HG02943 (cell line): ENCODE measurements at regions not wholly inside any gene's neighbourhood (a gene's known extent, or its start where the extent isn't known, plus 50 kb on each side); places are given as distances from the start of the nearest gene placed in this dataset.
"Not testable (repeated sequence)": the region's sequence is repeated elsewhere in the genome, so short reads cannot be mapped to it uniquely, and the experiment has no call there.

Source experiments
- ATAC-seq: cut with Tn5 transposase; IDR thresholded peaks from one replicate; pipeline ENCODE4 v1.9.1; 2021; ENCODE audit warnings: mild to moderate bottlenecking, low read depth, moderate library complexity; ENCODE audit not compliant: unreplicated experiment

DNA sequence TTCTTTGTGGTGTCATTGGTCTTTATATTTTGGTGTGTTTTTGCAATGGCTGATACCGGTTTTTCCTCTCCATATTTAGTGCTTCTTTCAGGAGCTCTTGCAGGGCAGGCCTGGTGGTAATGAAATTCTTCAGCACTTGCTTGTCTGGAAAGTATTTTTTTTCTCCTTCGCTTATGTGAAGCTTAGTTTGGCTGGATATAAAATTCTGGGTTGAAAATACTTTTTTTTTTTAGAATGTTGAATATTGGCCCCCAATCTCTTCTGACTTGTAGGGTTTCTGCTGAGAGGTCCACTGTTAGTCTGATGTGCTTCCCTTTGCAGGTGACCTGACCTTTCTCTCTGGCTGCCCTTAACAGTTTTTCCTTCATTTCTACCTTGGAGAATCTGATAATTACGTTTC, 82.7 kb downstream of the XCL2 start:
- not testable (repeated sequence) for ATAC-seq

DNA sequence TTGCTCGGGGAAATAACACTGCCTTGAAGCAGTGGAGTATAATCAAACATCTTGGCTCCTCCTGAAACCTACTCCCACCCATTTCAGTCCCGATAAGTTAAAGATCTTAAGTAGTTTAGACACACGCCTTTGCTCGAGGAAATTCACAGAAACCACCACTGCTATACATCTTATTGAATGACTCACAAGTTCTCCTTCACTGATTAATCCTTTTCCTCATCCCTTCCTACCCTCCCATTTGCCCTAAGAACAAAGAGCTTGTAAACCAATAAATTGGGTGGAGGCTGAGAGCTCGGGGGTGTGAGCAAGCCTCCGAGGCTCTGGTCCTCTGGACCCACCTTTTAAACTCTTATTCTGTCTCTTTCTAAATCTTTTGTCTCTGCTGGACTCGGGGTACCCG, 86.5 kb downstream of the XCL2 start:
- ATAC-seq = not testable (repeated sequence)

DNA sequence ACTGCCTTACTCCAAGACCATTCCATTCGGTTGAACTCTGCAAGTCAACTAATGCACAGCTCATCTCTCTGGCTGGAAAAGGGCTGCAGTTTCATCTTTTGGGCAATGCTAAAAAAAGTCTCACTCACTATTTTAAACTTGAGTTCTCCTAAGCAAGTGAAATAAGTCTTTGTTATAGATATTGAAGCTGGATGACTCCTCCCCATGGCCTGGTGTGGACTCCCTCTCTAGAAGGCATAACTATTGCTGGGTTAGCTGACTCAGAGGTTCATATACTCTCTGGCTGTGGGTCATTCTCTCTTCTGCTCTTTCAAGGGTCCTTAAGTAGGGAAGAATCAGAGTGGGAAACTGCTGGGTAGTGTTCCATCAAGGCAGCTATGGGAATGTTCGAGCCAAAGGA, 88.0 kb downstream of the XCL2 start:
- no peak for ATAC-seq

DNA sequence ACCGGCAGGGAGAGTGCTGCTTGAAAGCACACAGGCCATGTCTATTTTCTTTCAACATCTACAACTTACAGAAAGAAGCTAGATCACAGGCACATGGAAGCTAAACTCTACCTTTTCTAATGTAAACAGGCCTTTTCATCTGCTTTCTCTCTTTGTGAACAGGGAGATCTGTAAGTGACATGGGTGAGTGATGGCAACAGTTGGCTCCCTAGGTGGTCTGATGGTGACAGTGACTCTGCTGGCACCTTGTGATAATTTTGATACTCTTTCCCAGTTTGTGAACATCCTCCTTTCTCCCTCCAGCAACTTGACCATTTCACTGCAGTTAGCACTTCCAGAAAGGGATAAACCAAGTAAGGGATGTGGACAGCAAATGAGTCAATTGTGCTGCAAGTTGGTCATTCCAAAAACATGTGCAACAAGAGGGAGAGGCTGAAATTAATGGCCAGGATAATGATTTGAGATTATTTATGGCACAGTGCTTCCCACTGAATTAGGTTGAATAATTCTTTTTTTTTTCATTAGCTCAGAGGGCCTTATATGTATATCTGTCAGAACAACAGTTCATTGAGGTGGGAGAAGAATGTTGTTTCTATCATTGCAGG, 89.5 kb downstream of the XCL2 start:
- ATAC-seq = no peak

DNA sequence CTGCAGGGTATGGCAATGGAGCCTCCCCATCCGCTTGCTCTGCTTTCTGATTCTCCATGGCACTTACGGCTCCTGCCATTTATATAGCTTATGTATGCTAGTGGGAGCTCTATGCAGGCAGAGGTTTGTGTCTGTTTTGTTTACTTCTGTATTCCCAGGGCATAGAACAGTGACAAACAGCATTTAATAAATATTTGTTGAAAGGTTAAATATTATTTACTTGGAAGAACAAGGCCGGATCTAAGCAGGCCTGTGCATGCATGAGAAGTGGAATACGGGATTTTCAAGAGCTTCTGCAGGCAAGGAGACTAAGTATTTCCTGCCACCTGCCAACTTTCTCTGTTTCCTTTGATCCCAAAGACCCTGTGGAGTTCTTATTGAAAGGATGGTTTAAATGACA, 90.7 kb downstream of the XCL2 start:
- ATAC-seq = no peak

DNA sequence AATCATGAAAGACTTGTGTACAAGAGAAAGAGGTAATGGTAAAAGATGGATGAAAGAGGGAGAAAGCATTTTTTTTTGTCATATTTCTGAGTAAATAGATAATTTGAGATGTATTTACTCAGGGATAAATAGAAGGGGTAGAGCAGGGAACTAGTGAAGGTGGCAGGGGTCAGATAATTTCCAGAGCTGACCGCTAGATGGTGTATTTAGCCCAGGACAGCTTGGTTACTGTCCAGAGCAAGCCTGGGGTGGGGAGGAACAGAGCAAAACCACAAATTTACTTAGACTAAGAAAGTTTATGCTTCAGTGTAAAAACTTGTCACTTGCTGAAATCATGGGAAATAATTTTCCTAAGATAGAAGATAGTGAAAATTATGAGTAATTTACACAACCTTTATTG, 91.5 kb downstream of the XCL2 start:
- ATAC-seq = no peak

DNA sequence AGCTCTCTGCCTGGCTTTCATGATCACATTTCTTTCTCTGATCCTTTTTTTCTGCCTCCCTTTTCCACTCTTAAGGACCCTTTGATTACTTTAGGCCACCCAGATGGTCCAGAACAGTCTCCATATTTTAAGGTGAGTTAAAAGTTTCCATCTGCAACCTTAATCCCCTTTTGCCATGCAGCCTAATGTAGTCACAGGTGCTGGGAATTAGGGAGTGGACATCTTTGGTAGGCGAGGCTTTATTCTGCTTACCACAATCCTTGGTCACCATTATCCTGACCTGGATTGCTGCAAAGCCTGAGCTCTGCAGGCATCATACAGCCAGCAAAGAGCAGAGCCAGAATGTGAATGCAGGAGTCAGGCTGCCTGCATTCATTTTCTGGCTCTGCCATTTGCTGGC, 95.9 kb downstream of the XCL2 start:
- no peak for ATAC-seq

DNA sequence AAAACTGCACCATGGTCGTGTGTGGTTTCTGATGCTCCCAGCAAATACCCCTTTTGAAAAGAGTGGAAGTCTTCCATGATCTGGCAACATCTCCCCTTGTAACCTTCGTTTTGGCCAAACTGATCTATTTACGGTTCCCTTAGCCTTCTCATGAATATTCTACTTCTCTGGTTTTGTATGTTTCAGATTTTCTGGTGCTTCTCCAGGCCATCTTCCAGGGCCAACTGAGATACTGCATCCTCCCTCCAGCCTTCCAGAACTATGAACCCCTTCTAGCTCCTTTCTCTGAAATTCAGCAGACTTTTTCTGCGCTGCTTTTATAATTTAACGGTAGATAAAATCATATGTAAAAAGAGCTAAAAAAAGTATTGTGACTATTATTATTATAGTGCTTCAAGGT, 97.7 kb downstream of the XCL2 start:
- ATAC-seq = no peak

DNA sequence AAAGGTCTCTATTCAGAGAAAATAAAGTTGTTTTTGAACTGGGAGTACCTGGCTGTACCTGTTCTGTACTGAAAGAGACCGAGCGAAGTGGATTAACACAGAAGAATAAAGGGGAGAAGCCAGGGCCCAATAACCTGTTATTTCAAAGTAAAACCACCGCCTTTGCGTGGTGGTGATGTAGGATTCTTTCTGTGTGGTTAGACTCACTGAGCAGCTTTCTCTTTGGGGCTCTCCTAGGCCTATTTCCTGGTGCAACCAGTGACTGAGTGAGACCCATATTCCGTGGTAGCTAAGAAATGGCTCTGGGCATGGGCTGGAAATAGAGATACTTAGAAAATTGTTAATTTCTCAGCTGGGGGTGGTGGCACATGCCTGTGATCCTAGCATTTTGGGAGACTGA, 99.9 kb downstream of the XCL2 start:
- no peak for ATAC-seq

DNA sequence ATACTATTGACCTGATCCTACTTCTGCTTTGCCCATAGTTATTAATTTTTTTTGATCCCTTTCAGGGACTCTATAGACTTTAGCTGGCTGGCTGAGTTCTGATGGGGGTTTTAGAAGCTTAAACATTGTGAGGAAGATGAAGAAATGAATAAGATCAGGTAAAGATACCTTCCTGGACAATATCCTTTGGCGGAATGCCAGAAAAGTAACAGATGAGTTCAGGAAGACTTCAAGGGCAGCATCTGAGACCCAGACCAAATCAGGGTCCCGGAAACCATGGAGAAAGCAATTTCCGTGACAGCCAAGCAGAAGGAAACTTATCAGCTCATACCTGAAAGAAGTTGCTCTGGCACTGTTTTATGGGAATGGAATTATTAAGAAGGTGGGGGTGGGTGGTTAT, 100.4 kb downstream of the XCL2 start:
- ATAC-seq = no peak

DNA sequence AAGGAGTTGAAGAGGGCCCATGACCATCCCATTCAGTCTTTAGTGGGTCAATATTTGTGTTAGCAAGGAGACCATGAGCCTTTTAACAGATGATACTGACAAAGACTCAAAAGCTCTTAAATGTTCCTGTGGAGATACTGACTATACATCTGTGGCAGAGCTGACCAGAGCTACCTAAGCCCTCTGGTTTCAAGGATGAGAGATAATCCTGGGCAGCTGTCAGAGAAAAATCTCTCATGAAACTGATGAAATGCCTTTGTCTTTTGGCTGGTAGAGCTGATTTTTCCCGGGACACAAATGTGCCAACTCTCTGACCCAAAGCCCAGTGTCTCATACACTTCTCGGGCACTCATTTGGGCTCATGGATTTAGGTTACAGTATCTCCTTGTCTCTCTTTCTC, 100.9 kb downstream of the XCL2 start:
- ATAC-seq = no peak

DNA sequence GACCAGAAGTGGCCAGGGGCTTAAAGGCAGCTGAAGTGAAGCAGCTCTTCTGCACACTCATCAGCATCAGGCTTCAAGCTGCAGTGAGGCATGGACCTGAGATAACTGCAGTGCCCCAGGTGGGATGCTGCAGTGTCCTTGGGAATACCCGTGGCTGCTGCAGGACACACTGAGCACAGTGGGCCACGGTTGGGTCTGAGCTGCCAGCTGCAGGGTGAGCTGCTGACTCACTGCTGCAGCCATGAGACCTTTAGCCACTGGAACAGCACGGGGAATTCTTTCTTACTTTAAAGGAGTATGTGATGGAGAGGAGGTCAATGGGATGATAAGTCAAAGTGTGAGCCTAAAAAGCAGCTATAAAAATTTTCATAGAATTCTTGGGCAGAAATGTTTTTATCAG, 102.1 kb downstream of the XCL2 start:
- ATAC-seq = no peak

DNA sequence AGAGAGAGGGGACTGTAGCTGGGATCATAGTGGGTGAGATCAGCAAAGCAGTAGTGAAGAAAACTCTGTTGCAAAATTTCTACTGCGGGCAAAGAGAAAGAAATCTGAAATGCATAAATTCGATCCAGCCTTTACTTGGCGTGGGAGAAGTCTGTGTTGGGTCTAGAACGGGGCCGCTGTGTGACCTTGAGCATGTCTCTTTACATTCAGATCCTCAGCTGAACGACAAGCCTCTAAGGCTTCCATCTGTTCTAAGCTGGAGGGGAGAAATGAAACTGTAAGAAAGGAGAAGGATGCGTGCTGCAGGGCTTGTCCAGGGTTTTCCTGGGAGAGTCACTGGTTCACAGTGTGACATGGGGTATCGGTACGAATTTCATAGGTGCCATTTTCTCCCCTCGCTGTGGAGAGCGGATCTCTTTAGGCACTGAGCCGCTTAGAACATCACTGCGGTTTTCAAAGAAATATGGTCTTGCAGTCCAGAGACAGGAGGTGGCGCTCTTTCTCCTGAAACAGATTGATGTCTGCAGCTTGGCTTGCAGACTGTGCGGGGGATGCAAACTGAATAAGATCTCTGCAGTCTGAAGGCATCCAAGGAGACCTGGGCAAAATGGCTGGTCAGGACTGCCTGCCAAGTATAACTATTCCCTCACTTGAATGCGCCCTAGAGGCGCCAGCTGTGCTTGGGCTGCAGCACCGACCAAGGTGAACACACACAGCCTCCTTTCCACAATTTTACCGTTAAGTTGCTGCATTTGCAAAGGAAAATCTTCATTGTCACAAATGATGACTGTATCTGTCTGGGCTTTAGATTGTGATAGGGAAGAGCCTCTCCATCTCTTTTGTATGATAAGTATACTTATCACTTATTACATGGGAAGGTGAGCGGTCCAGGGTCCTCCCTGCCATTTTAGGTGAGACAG, 104.1 kb downstream of the XCL2 start:
- ATAC-seq = peak; percentile 74

DNA sequence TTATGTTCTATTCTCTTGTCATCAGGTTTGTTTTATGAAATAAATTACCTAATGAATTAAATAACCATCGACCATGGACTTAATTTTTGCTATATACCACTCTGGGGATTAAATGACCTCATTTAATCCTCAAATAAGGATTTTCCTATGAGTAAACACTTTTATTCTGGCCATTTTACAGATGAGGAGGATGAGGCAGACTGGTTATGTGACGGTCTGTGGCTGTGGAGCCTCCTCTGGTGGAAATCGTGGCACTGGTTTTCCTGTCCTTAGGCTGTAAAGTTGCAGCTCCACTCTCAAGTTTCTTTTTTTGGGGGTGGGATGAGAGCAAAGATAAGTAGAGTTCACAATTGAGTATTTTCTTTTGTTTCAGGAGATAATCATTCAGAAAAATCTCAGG, 105.2 kb downstream of the XCL2 start:
- no peak for ATAC-seq

DNA sequence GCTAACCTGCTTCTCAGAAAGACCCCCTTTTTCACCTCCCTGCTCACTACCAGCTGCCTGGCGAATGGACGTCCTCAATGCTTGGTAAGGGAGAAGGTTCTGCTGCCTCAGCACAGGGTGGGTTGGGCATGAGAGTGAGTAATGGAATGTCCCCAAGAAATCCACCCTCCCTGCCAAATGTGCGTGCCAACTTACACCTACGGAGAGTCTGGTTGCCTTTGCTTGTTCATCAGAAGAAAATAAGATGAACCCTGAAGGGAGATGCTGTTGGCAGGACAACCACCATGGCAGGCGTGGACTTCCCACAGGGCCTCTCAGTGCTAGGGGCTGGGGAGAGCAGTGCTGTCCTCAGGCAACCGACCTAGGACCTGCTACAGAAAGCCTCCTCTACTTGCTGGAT, 106.0 kb downstream of the XCL2 start:
- no peak for ATAC-seq

DNA sequence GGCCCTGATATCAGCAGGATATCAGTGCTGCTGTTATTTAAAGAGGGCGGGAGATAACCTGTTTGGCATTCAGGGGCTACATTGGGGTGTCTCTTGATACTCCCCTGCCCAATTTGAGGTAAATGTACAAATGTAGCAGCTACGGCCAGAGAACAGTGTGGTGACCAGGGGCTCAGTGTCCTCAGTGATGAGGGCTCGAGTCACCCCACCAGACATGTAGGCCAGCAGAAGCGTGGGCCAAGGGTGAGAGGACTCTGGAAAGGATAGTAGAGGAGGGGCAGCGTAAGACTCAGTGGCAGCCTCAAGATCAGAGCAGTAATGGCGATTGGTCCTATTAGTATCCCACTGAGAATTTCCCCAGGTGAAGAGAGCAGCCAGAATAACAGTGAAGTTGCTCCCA, 108.4 kb downstream of the XCL2 start:
- ATAC-seq = no peak

DNA sequence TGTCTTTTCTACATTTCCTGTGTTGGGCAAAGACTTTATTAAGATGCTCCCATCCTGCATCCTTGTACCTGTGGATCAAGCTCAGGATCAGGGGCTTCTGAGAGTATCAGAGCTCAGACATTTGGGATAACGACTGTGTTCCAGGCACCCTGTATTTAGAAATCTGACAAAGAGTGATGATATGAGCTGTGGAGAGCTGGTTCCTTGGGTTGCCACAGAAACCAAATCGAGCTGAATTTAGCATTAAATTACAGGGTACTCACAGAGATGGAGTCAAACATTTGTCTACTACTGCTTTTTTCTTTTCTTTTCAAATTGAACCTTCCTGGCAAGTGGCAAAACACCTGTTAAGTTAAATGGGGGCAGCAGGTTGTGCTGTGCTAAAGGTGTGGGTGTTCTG, 110.6 kb downstream of the XCL2 start:
- ATAC-seq = no peak

DNA sequence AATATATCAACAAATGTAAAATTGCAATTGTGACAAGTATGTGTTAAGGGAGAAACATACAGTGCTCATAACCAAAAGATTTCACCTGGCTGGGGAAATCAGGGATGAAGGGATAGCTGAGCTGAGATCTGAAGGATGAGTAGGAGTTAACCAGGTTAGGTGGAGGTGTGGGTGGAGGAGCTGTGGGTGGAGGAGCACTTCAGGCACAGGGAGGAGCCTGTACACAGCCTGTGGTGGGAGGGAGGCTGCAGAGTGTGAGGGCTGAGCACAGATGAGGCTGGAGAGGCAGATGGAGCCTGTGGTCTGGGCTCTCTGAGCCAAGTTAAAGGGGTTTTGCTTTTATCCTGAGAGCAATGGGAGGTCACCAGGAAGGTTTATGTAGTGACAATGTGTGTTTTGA, 111.9 kb downstream of the XCL2 start:
- no peak for ATAC-seq

DNA sequence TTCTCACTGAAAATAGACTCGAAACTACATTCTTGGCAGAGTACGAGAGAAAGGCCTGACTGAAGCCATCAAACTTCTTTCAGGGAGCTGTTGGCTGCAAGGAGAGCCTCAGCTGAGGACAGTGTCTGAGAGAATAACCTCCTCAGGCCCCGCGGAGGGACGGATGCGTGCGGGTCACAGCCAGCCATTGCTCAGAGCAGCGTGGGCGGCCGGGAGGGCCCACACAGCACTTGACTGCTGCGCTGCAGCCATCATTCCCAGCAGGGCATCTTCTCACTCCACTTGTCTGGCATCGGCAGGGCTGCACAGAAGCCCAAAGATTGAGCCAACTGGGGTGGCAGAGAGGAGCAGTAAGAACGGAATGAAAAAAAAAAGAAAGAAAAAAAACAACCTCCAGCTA, 113.5 kb downstream of the XCL2 start:
- no peak for ATAC-seq

DNA sequence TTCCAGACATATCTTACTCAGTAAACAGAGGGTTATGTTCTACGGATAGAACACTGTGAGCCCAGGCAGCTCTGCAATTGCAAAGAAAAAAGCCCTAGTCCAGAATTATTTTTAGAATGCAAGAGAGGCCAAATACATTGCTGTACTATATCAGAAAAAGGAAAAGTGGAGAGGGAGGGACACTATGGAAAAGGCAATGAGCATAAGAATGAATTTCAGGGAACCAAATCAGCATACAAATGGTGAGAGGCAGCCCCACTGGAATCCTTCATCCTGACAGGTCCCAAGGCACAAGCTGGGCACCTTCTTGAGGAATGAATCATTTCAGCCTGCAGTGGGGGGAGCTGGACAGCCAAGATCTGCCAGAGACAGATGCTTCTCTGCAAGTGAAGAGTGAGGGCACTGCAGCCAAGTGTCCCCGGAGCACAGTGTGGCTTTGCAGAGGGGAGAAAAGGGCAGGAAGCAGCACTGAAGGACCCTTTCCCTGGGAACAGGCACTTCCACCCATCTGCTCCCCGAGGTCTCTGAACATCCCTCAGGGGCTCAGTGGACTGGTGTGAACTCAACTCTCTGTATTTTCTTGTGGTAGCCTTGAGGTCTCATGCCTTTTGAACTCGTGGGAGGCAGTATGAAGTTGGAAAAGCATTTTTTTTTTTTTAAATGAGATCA, 115.6 kb downstream of the XCL2 start:
- ATAC-seq = no peak

DNA sequence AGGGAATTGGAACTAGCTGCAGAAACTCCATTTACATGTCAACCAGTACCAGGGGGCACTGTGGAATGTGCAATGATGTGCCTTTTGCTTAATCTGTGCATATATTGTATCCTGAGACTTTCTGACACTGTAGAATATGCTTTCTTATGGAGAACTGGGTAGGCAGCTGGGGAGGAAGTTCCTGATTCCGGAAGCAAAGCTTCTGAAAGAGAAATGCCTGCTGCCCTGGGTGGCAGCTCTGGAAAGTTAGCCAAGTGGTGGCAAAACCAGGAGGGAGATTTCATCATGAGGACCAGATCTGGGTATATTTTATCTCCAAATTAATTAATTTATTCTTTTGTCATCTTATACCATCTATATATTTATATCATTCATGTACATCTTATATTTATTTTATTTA, 116.7 kb downstream of the XCL2 start:
- ATAC-seq = no peak

DNA sequence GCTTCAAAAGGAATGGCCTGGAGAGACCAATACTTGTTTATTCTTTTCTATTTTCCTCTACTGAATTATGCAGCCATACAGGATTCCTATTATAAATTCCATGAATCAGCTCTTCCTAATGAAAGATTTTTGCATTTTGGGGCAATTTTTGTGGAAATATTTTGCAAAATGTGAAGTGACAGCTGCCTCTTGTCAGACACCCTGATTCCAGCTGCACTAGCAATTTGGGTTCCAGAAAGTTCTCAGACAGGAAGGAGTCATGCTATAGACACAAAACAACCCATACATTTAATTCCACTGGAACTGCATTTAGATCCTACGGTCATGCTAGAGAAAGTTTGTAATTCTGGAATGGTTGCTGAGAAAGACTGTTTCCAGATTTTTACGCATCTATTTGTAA, 119.5 kb downstream of the XCL2 start:
- no peak for ATAC-seq
